H9 (cell line): ENCODE measurements at regions not wholly inside any gene's neighbourhood (a gene's known extent, or its start where the extent isn't known, plus 50 kb on each side); places are given as distances from the start of the nearest gene placed in this dataset.

ENCODE experiments used
- DNase-seq: peaks from one replicate; pipeline ENCODE4 v3.0.0-alpha.2; 2017
- H2AFZ ChIP-seq: one replicate; pipeline ENCODE4 v1.6.1; 2013; ENCODE audit warnings: mild to moderate bottlenecking, low read length, control low read depth, moderate library complexity
- H2AK5ac ChIP-seq: 2 replicates; pipeline ENCODE4 v1.6.1; 2013; ENCODE audit warnings: low read length, control low read depth, mixed read lengths; ENCODE audit not compliant: insufficient read length
- H2BK120ac ChIP-seq: one replicate; pipeline ENCODE4 v1.6.1; 2013; ENCODE audit warnings: low read depth, mild to moderate bottlenecking, low read length, control low read depth, inconsistent platforms; ENCODE audit not compliant: poor library complexity, severe bottlenecking
- H2BK12ac ChIP-seq: 2 replicates; pipeline ENCODE4 v1.6.1; 2013; ENCODE audit warnings: low read length, control low read depth, mixed read lengths, low read depth; ENCODE audit not compliant: insufficient read length
- H2BK15ac ChIP-seq: 2 replicates; pipeline ENCODE4 v1.6.1; 2013; ENCODE audit warnings: low read depth, low read length, control low read depth
- H2BK20ac ChIP-seq: one replicate; pipeline ENCODE4 v1.6.1; 2013; ENCODE audit warnings: low read depth, mild to moderate bottlenecking, low read length, control low read depth, inconsistent platforms; ENCODE audit not compliant: poor library complexity, severe bottlenecking
- H2BK5ac ChIP-seq: 2 replicates; pipeline ENCODE4 v1.6.1; 2013; ENCODE audit warnings: low read length, control low read depth, mixed read lengths; ENCODE audit not compliant: insufficient read length
- H3K14ac ChIP-seq: 2 replicates; pipeline ENCODE4 v1.6.1; 2013; ENCODE audit warnings: low read length, control low read depth; ENCODE audit not compliant: insufficient read depth
- H3K18ac ChIP-seq: 2 replicates; pipeline ENCODE4 v1.6.1; 2013; ENCODE audit warnings: low read depth, mild to moderate bottlenecking, mixed read lengths, low read length, control low read depth; ENCODE audit not compliant: insufficient read length
- H3K23ac ChIP-seq: 2 replicates; pipeline ENCODE4 v1.6.1; 2013; ENCODE audit warnings: low read length, control low read depth, mixed read lengths, low read depth; ENCODE audit not compliant: insufficient read length
- H3K23me2 ChIP-seq: 2 replicates; pipeline ENCODE4 v1.6.1; 2013; ENCODE audit warnings: low read depth, mild to moderate bottlenecking, mixed read lengths, low read length, control low read depth; ENCODE audit not compliant: insufficient read length, poor library complexity, severe bottlenecking
- H3K27ac ChIP-seq: 2 replicates; pipeline ENCODE4 v1.5.1; 2013; ENCODE audit warnings: low read length, control low read depth, mixed read lengths, low read depth; ENCODE audit not compliant: insufficient read length
- H3K27me3 ChIP-seq: 2 replicates; pipeline ENCODE4 v1.6.1; 2013; ENCODE audit warnings: low read length, control low read depth, inconsistent platforms; ENCODE audit not compliant: insufficient read depth
- H3K4ac ChIP-seq: 2 replicates; pipeline ENCODE4 v1.6.1; 2013; ENCODE audit warnings: low read depth, mild to moderate bottlenecking, control low read depth, inconsistent platforms, low read length, moderate library complexity
- H3K4me1 ChIP-seq: 2 replicates; pipeline ENCODE4 v1.6.1; 2013; ENCODE audit warnings: low read length, control low read depth, inconsistent platforms; ENCODE audit not compliant: insufficient read depth
- H3K4me2 ChIP-seq: 2 replicates; pipeline ENCODE4 v1.6.1; 2013; ENCODE audit warnings: low read length, control low read depth, mixed read lengths; ENCODE audit not compliant: insufficient read length, insufficient read depth
- H3K56ac ChIP-seq: 2 replicates; pipeline ENCODE4 v1.6.1; 2013; ENCODE audit warnings: low read depth, mild to moderate bottlenecking, mixed read lengths, low read length, control low read depth; ENCODE audit not compliant: insufficient read length
- H3K79me1 ChIP-seq: 2 replicates; pipeline ENCODE4 v1.6.1; 2013; ENCODE audit warnings: low read depth, mild to moderate bottlenecking, moderate library complexity, low read length, control low read depth, inconsistent platforms; ENCODE audit not compliant: insufficient read depth, poor library complexity, severe bottlenecking
- H3K79me2 ChIP-seq: 2 replicates; pipeline ENCODE4 v1.6.1; 2013; ENCODE audit warnings: low read length, control low read depth, inconsistent platforms; ENCODE audit not compliant: insufficient read depth
- H3K9ac ChIP-seq: 2 replicates; pipeline ENCODE4 v1.6.1; 2013; ENCODE audit warnings: low read length, control low read depth, mixed read lengths; ENCODE audit not compliant: insufficient read length; ENCODE audit errors: extremely low read depth
- H3K9me3 ChIP-seq: one replicate; pipeline ENCODE4 v1.6.1; 2013; ENCODE audit warnings: low read depth, low read length, inconsistent platforms; ENCODE audit not compliant: control insufficient read depth
- H3T11ph ChIP-seq: one replicate; pipeline ENCODE4 v1.6.1; 2013; ENCODE audit warnings: mild to moderate bottlenecking, low read length, control low read depth, inconsistent platforms
- H4K20me1 ChIP-seq: one replicate; pipeline ENCODE4 v1.6.1; 2013; ENCODE audit not compliant: control insufficient read depth, insufficient read length, insufficient read depth
- H4K5ac ChIP-seq: 2 replicates; pipeline ENCODE4 v1.6.1; 2013; ENCODE audit warnings: low read depth, mild to moderate bottlenecking, mixed read lengths, low read length, control low read depth; ENCODE audit not compliant: insufficient read length
- H4K8ac ChIP-seq: replicated peaks from 2 replicates; pipeline ENCODE4 v1.6.1; 2013; ENCODE audit warnings: low read length, control low read depth, mixed read lengths, low read depth; ENCODE audit not compliant: insufficient read length
- H4K91ac ChIP-seq: 2 replicates; pipeline ENCODE4 v1.6.1; 2013; ENCODE audit warnings: low read depth, mild to moderate bottlenecking, moderate library complexity, mixed read lengths, low read length, control low read depth; ENCODE audit not compliant: insufficient read length
- H3K27ac Mint-ChIP-seq, 3 experiments: 2 replicates in 2 of 3; 3 replicates in 1 of 3; pipeline ENCODE4 v1.8.0; 2020 to 2021; ENCODE audit warnings: mixed read lengths in 3 of 3, mild to moderate bottlenecking in 1 of 3, moderate library complexity in 1 of 3
- H3K27me3 Mint-ChIP-seq: 2 replicates; pipeline ENCODE4 v1.8.0; 2021; ENCODE audit warnings: low read depth, mild to moderate bottlenecking, moderate library complexity, mixed read lengths
- H3K36me3 Mint-ChIP-seq, 3 experiments: 2 replicates in 2 of 3; 3 replicates in 1 of 3; pipeline ENCODE4 v1.8.0; 2020 to 2021; ENCODE audit warnings: low read depth in 3 of 3, mixed read lengths in 3 of 3; ENCODE audit not compliant: insufficient read depth in 1 of 3
- H3K4me1 Mint-ChIP-seq, 2 experiments: 2 replicates each; pipeline ENCODE4 v1.8.0; 2020; ENCODE audit warnings: mixed read lengths in 2 of 2
- H3K4me3 Mint-ChIP-seq, 2 experiments: 2 replicates in 1 of 2; 3 replicates in 1 of 2; pipeline ENCODE4 v1.8.0; 2020 to 2021; ENCODE audit warnings: mild to moderate bottlenecking in 2 of 2, mixed read lengths in 2 of 2, moderate library complexity in 1 of 2
- H3K9me3 Mint-ChIP-seq, 2 experiments: 2 replicates in 1 of 2; 3 replicates in 1 of 2; pipeline ENCODE4 v1.8.0; 2020; ENCODE audit warnings: mild to moderate bottlenecking in 2 of 2, mixed read lengths in 2 of 2, moderate library complexity in 1 of 2
- CTCF ChIP-seq: fragments of 200-600 bp; sonication (generic); conservative IDR thresholded peaks from 3 replicates; pipeline ENCODE4 v1.8.0; 2021; ENCODE audit warnings: antibody characterized with exemption, mild to moderate bottlenecking
- WGBS: extraction: QIAGEN DNeasy Blood & Tissue Kit; methylation state at CpG from one replicate; pipeline ENCODE4 v1.1.7; 2013; ENCODE audit warnings: missing lambda C conversion rate, low lambda C conversion rate, mixed read lengths; ENCODE audit not compliant: insufficient read length; ENCODE audit errors: extremely low coverage; 5-methylcytosine and 5-hydroxymethylcytosine counted together

GRCh38 chr11:122261546-122261945 is 145.5 kb upstream of the BLID start:
- H2BK5ac ChIP-seq = no peak overlapping the region
- Mint-ChIP-seq H3K4me3 (no peak overlapping the region), H3K9me3 (no peaks in the 10 kb centered on the region), H3K4me1 (peaks cover 0 to 3% of the 10 kb centered on the region in 2 experiments; a peak in 1 of 4 replicates), H3K36me3 (no peaks in the 10 kb centered on the region), H3K27ac (no peak overlapping the region), H3K27me3 (peaks cover 16% of the 10 kb centered on the region)
- H3K14ac ChIP-seq = no peak overlapping the region
- H2BK12ac ChIP-seq = no peak overlapping the region
- H2BK120ac ChIP-seq = no peak overlapping the region
- H3K23ac ChIP-seq = no peak overlapping the region
- H3K4me2 ChIP-seq = no peak overlapping the region
- no peaks in the 10 kb centered on the region for H3K79me2 ChIP-seq
- no peak overlapping the region for H2BK20ac ChIP-seq
- no peaks in the 10 kb centered on the region for H3K9me3 ChIP-seq
- no peaks in the 10 kb centered on the region for H3K27me3 ChIP-seq
- H4K20me1 ChIP-seq = no peaks in the 10 kb centered on the region
- no CpG with 5 or more reads among the region's 4 CpGs for WGBS
- no peak for TF ChIP-seq CTCF
- no peaks in the 10 kb centered on the region for H3K79me1 ChIP-seq
- no peak overlapping the region for H3K56ac ChIP-seq
- H3K23me2 ChIP-seq = no peaks in the 10 kb centered on the region
- H3K4me1 ChIP-seq = no peaks in the 10 kb centered on the region
- H4K8ac ChIP-seq = no peak overlapping the region
- H3K9ac ChIP-seq = no peak overlapping the region
- H3K4ac ChIP-seq = no peak overlapping the region
- H3T11ph ChIP-seq = no peak overlapping the region
- no peak overlapping the region for H2BK15ac ChIP-seq
- no peak for DNase-seq
- no peak overlapping the region for H4K5ac ChIP-seq
- H3K27ac ChIP-seq = no peak overlapping the region
- no peak overlapping the region for H4K91ac ChIP-seq
- H2AK5ac ChIP-seq = no peak overlapping the region
- no peak overlapping the region for H2AFZ ChIP-seq
- no peak overlapping the region for H3K18ac ChIP-seq
